Left ventricle myocardium inferior (tissue), 1 donor: ENCODE measurements at regions not wholly inside any gene's neighbourhood (a gene's known extent, or its start where the extent isn't known, plus 50 kb on each side); places are given as distances from the start of the nearest gene placed in this dataset.
A peak's percentile ranks its signal among the peaks of the same experiment; 100 is the strongest.

Experiments
- DNase-seq: peaks from one replicate; pipeline ENCODE4 v3.0.0-alpha.2; 2020
- H3K27ac ChIP-seq: fragments of 200-600 bp; replicated peaks from 2 replicates; pipeline ENCODE4 v1.8.0; 2021
- H3K27me3 ChIP-seq: fragments of 200-600 bp; 2 replicates; pipeline ENCODE4 v1.8.0; 2021; ENCODE audit warnings: low read depth
- H3K36me3 ChIP-seq: fragments of 200-600 bp; 2 replicates; pipeline ENCODE4 v1.8.0; 2021
- H3K4me1 ChIP-seq: fragments of 200-600 bp; 2 replicates; pipeline ENCODE4 v1.8.0; 2021
- H3K4me3 ChIP-seq: fragments of 200-600 bp; 2 replicates; pipeline ENCODE4 v1.8.0; 2021; ENCODE audit warnings: mild to moderate bottlenecking, moderate library complexity
- H3K9me3 ChIP-seq: fragments of 200-600 bp; replicated peaks from 2 replicates; pipeline ENCODE4 v1.8.0; 2021
- CTCF ChIP-seq: fragments of 200-600 bp; IDR thresholded peaks from 2 replicates; pipeline ENCODE4 v1.8.0; 2021; ENCODE audit warnings: antibody characterized with exemption, mild to moderate bottlenecking, borderline replicate concordance
- intact Hi-C: fragments of 100-400 bp; cut with micrococcal nuclease; formaldehyde crosslinking; loops from one replicate; pipeline ENCODE4 v1.11.0; 2022
- donor health status: DM: no; HTN: yes; CAD: no; lungs with severe emphysema.

- Histone ChIP-seq H3K4me3 (no peak overlapping the region), H3K9me3 (peaks cover 20% of the 10 kb centered on the region), H3K36me3 (no peaks in the 10 kb centered on the region), H3K4me1 (peaks cover 12% of the 10 kb centered on the region), H3K27me3 (no peaks in the 10 kb centered on the region), H3K27ac (no peak overlapping the region)
- TF ChIP-seq CTCF = no peak
- DNase-seq = no peak
- intact Hi-C loops = no loop called here
These were observed 487.9 kb upstream of the SGO1 start for GRCh38 chr3:20673866-20674265.

- TF ChIP-seq CTCF = no peak
- no peaks in the 10 kb centered on the region for H3K27me3 ChIP-seq
- H3K9me3 ChIP-seq = peaks cover 11% of the 10 kb centered on the region
- H3K4me1 ChIP-seq = peaks cover 45% of the 10 kb centered on the region
- H3K4me3 ChIP-seq = no peak overlapping the region
- no peaks in the 10 kb centered on the region for H3K36me3 ChIP-seq
- peak overlapping the region; percentile 80 for H3K27ac ChIP-seq
- intact Hi-C loops = no loop called here
- DNase-seq = no peak
These were observed 483.7 kb upstream of the SGO1 start for GRCh38 chr3:20669675-20670074.

GRCh38 chr3:20669184-20669583 is 483.2 kb upstream of the SGO1 start:
- Histone ChIP-seq H3K4me1 (peaks cover 45% of the 10 kb centered on the region), H3K36me3 (no peaks in the 10 kb centered on the region), H3K9me3 (peaks cover 11% of the 10 kb centered on the region), H3K4me3 (peak overlapping the region; percentile 19), H3K27ac (peak overlapping the region; percentile 80), H3K27me3 (no peaks in the 10 kb centered on the region)
- no peak for TF ChIP-seq CTCF
- DNase-seq = peak; percentile 28
- intact Hi-C loops = no loop called here

- peak; percentile 15 for TF ChIP-seq CTCF
- no peaks in the 10 kb centered on the region for H3K27me3 ChIP-seq
- H3K4me3 ChIP-seq = no peak overlapping the region
- peak overlapping the region; percentile 80 for H3K27ac ChIP-seq
- H3K36me3 ChIP-seq = no peaks in the 10 kb centered on the region
- no peak for DNase-seq
- H3K4me1 ChIP-seq = peaks cover 45% of the 10 kb centered on the region
- peaks cover 3% of the 10 kb centered on the region for H3K9me3 ChIP-seq
- intact Hi-C loops = no loop called here
These were observed 482.4 kb upstream of the SGO1 start for GRCh38 chr3:20668411-20668810.

GRCh38 chr3:20666091-20666490 is 480.1 kb upstream of the SGO1 start:
- Histone ChIP-seq H3K4me1 (peaks cover 45% of the 10 kb centered on the region), H3K4me3 (no peak overlapping the region), H3K27me3 (no peaks in the 10 kb centered on the region), H3K9me3 (no peaks in the 10 kb centered on the region), H3K27ac (no peak overlapping the region), H3K36me3 (no peaks in the 10 kb centered on the region)
- no peak for TF ChIP-seq CTCF
- no peak for DNase-seq
- intact Hi-C loops = no loop called here

- no peaks in the 10 kb centered on the region for H3K36me3 ChIP-seq
- intact Hi-C loops = no loop called here
- H3K27ac ChIP-seq = no peak overlapping the region
- no peak for TF ChIP-seq CTCF
- H3K27me3 ChIP-seq = no peaks in the 10 kb centered on the region
- DNase-seq = no peak
- peaks cover 16% of the 10 kb centered on the region for H3K9me3 ChIP-seq
- H3K4me3 ChIP-seq = no peak overlapping the region
- no peaks in the 10 kb centered on the region for H3K4me1 ChIP-seq
These were observed 472.5 kb upstream of the SGO1 start for GRCh38 chr3:20658491-20658890.
